GM12892 (cell line): ENCODE measurements at regions not wholly inside any gene's neighbourhood (a gene's known extent, or its start where the extent isn't known, plus 50 kb on each side); places are given as distances from the start of the nearest gene placed in this dataset.

Experiments used
- POLR2A ChIP-seq: IDR thresholded peaks from 2 replicates; pipeline ENCODE4 v1.6.1; 2011; ENCODE audit warnings: low read depth, low read length, control low read depth
- POLR2AphosphoS5 ChIP-seq: IDR thresholded peaks from 2 replicates; pipeline ENCODE4 v1.6.1; 2011; ENCODE audit warnings: low read depth, low read length, control low read depth
- TAF1 ChIP-seq: IDR thresholded peaks from 2 replicates; pipeline ENCODE4 v1.6.1; 2011; ENCODE audit warnings: low read depth, mild to moderate bottlenecking, control low read depth, low read length, borderline replicate concordance

GRCh38 chr9:30697958-30698357 lies 1686.5 kb upstream of the ACO1 start:
- no peak for TF ChIP-seq POLR2A
- TF ChIP-seq POLR2AphosphoS5 = no peak
- no peak for TF ChIP-seq TAF1
